H9 (cell line): ENCODE measurements at regions not wholly inside any gene's neighbourhood (a gene's known extent, or its start where the extent isn't known, plus 50 kb on each side); places are given as distances from the start of the nearest gene placed in this dataset.

Experiments used
- DNase-seq: peaks from one replicate; pipeline ENCODE4 v3.0.0-alpha.2; 2017
- H2AFZ ChIP-seq: one replicate; pipeline ENCODE4 v1.6.1; 2013; ENCODE audit warnings: mild to moderate bottlenecking, low read length, control low read depth, moderate library complexity
- H2AK5ac ChIP-seq: 2 replicates; pipeline ENCODE4 v1.6.1; 2013; ENCODE audit warnings: low read length, control low read depth, mixed read lengths; ENCODE audit not compliant: insufficient read length
- H2BK120ac ChIP-seq: one replicate; pipeline ENCODE4 v1.6.1; 2013; ENCODE audit warnings: low read depth, mild to moderate bottlenecking, low read length, control low read depth, inconsistent platforms; ENCODE audit not compliant: poor library complexity, severe bottlenecking
- H2BK12ac ChIP-seq: 2 replicates; pipeline ENCODE4 v1.6.1; 2013; ENCODE audit warnings: low read length, control low read depth, mixed read lengths, low read depth; ENCODE audit not compliant: insufficient read length
- H2BK15ac ChIP-seq: 2 replicates; pipeline ENCODE4 v1.6.1; 2013; ENCODE audit warnings: low read depth, low read length, control low read depth
- H2BK20ac ChIP-seq: one replicate; pipeline ENCODE4 v1.6.1; 2013; ENCODE audit warnings: low read depth, mild to moderate bottlenecking, low read length, control low read depth, inconsistent platforms; ENCODE audit not compliant: poor library complexity, severe bottlenecking
- H2BK5ac ChIP-seq: 2 replicates; pipeline ENCODE4 v1.6.1; 2013; ENCODE audit warnings: low read length, control low read depth, mixed read lengths; ENCODE audit not compliant: insufficient read length
- H3K14ac ChIP-seq: 2 replicates; pipeline ENCODE4 v1.6.1; 2013; ENCODE audit warnings: low read length, control low read depth; ENCODE audit not compliant: insufficient read depth
- H3K18ac ChIP-seq: 2 replicates; pipeline ENCODE4 v1.6.1; 2013; ENCODE audit warnings: low read depth, mild to moderate bottlenecking, mixed read lengths, low read length, control low read depth; ENCODE audit not compliant: insufficient read length
- H3K23ac ChIP-seq: 2 replicates; pipeline ENCODE4 v1.6.1; 2013; ENCODE audit warnings: low read length, control low read depth, mixed read lengths, low read depth; ENCODE audit not compliant: insufficient read length
- H3K23me2 ChIP-seq: 2 replicates; pipeline ENCODE4 v1.6.1; 2013; ENCODE audit warnings: low read depth, mild to moderate bottlenecking, mixed read lengths, low read length, control low read depth; ENCODE audit not compliant: insufficient read length, poor library complexity, severe bottlenecking
- H3K27ac ChIP-seq: 2 replicates; pipeline ENCODE4 v1.5.1; 2013; ENCODE audit warnings: low read length, control low read depth, mixed read lengths, low read depth; ENCODE audit not compliant: insufficient read length
- H3K27me3 ChIP-seq: 2 replicates; pipeline ENCODE4 v1.6.1; 2013; ENCODE audit warnings: low read length, control low read depth, inconsistent platforms; ENCODE audit not compliant: insufficient read depth
- H3K4ac ChIP-seq: 2 replicates; pipeline ENCODE4 v1.6.1; 2013; ENCODE audit warnings: low read depth, mild to moderate bottlenecking, control low read depth, inconsistent platforms, low read length, moderate library complexity
- H3K4me1 ChIP-seq: 2 replicates; pipeline ENCODE4 v1.6.1; 2013; ENCODE audit warnings: low read length, control low read depth, inconsistent platforms; ENCODE audit not compliant: insufficient read depth
- H3K4me2 ChIP-seq: 2 replicates; pipeline ENCODE4 v1.6.1; 2013; ENCODE audit warnings: low read length, control low read depth, mixed read lengths; ENCODE audit not compliant: insufficient read length, insufficient read depth
- H3K56ac ChIP-seq: 2 replicates; pipeline ENCODE4 v1.6.1; 2013; ENCODE audit warnings: low read depth, mild to moderate bottlenecking, mixed read lengths, low read length, control low read depth; ENCODE audit not compliant: insufficient read length
- H3K79me1 ChIP-seq: 2 replicates; pipeline ENCODE4 v1.6.1; 2013; ENCODE audit warnings: low read depth, mild to moderate bottlenecking, moderate library complexity, low read length, control low read depth, inconsistent platforms; ENCODE audit not compliant: insufficient read depth, poor library complexity, severe bottlenecking
- H3K79me2 ChIP-seq: 2 replicates; pipeline ENCODE4 v1.6.1; 2013; ENCODE audit warnings: low read length, control low read depth, inconsistent platforms; ENCODE audit not compliant: insufficient read depth
- H3K9ac ChIP-seq: 2 replicates; pipeline ENCODE4 v1.6.1; 2013; ENCODE audit warnings: low read length, control low read depth, mixed read lengths; ENCODE audit not compliant: insufficient read length; ENCODE audit errors: extremely low read depth
- H3K9me3 ChIP-seq: one replicate; pipeline ENCODE4 v1.6.1; 2013; ENCODE audit warnings: low read depth, low read length, inconsistent platforms; ENCODE audit not compliant: control insufficient read depth
- H3T11ph ChIP-seq: one replicate; pipeline ENCODE4 v1.6.1; 2013; ENCODE audit warnings: mild to moderate bottlenecking, low read length, control low read depth, inconsistent platforms
- H4K20me1 ChIP-seq: one replicate; pipeline ENCODE4 v1.6.1; 2013; ENCODE audit not compliant: control insufficient read depth, insufficient read length, insufficient read depth
- H4K5ac ChIP-seq: 2 replicates; pipeline ENCODE4 v1.6.1; 2013; ENCODE audit warnings: low read depth, mild to moderate bottlenecking, mixed read lengths, low read length, control low read depth; ENCODE audit not compliant: insufficient read length
- H4K8ac ChIP-seq: replicated peaks from 2 replicates; pipeline ENCODE4 v1.6.1; 2013; ENCODE audit warnings: low read length, control low read depth, mixed read lengths, low read depth; ENCODE audit not compliant: insufficient read length
- H4K91ac ChIP-seq: 2 replicates; pipeline ENCODE4 v1.6.1; 2013; ENCODE audit warnings: low read depth, mild to moderate bottlenecking, moderate library complexity, mixed read lengths, low read length, control low read depth; ENCODE audit not compliant: insufficient read length
- H3K27ac Mint-ChIP-seq, 3 experiments: 2 replicates in 2 of 3; 3 replicates in 1 of 3; pipeline ENCODE4 v1.8.0; 2020 to 2021; ENCODE audit warnings: mixed read lengths in 3 of 3, mild to moderate bottlenecking in 1 of 3, moderate library complexity in 1 of 3
- H3K27me3 Mint-ChIP-seq: 2 replicates; pipeline ENCODE4 v1.8.0; 2021; ENCODE audit warnings: low read depth, mild to moderate bottlenecking, moderate library complexity, mixed read lengths
- H3K36me3 Mint-ChIP-seq, 3 experiments: 2 replicates in 2 of 3; 3 replicates in 1 of 3; pipeline ENCODE4 v1.8.0; 2020 to 2021; ENCODE audit warnings: low read depth in 3 of 3, mixed read lengths in 3 of 3; ENCODE audit not compliant: insufficient read depth in 1 of 3
- H3K4me1 Mint-ChIP-seq, 2 experiments: 2 replicates each; pipeline ENCODE4 v1.8.0; 2020; ENCODE audit warnings: mixed read lengths in 2 of 2
- H3K4me3 Mint-ChIP-seq, 2 experiments: 2 replicates in 1 of 2; 3 replicates in 1 of 2; pipeline ENCODE4 v1.8.0; 2020 to 2021; ENCODE audit warnings: mild to moderate bottlenecking in 2 of 2, mixed read lengths in 2 of 2, moderate library complexity in 1 of 2
- H3K9me3 Mint-ChIP-seq, 2 experiments: 2 replicates in 1 of 2; 3 replicates in 1 of 2; pipeline ENCODE4 v1.8.0; 2020; ENCODE audit warnings: mild to moderate bottlenecking in 2 of 2, mixed read lengths in 2 of 2, moderate library complexity in 1 of 2
- TF ChIP-seq, protein P1 (sequence below): fragments of 200-600 bp; sonication (generic); conservative IDR thresholded peaks from 3 replicates; pipeline ENCODE4 v1.8.0; 2021; ENCODE audit warnings: antibody characterized with exemption, mild to moderate bottlenecking

DNA sequence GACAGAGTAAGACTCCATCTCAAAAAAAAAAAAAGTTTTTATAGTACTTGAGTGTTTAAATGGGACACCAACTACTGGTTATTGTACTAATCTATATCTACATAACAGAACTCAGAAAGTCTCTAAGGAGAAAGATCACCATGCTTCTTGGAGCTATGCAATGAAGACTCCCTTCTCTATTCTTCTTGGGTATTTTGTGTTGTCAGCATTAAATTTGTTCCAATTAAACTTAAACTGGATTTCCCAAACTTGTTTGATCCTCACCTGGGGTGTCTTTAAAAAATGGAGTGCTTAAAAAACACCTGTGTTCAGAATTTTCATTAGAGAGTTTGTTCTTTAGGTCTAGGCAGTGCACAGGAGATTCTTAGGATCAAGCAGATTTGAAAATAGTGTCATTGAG is 536.0 kb downstream of the GATA3 start:
- Histone ChIP-seq H2BK5ac (no peak overlapping the region), H3K56ac (no peak overlapping the region), H3K79me2 (no peaks in the 10 kb centered on the region), H3K27ac (no peak overlapping the region), H2AFZ (no peak overlapping the region), H3K23me2 (no peaks in the 10 kb centered on the region), H2BK20ac (no peak overlapping the region), H4K91ac (no peak overlapping the region), H3K4ac (no peak overlapping the region), H2BK120ac (no peak overlapping the region), H3K18ac (no peak overlapping the region), H3K79me1 (no peaks in the 10 kb centered on the region), H3T11ph (no peak overlapping the region), H3K4me1 (no peaks in the 10 kb centered on the region), H3K23ac (no peak overlapping the region), H3K27me3 (no peaks in the 10 kb centered on the region), H4K20me1 (no peaks in the 10 kb centered on the region), H3K14ac (no peak overlapping the region), H4K5ac (no peak overlapping the region), H3K9ac (no peak overlapping the region), H2BK12ac (no peak overlapping the region), H3K9me3 (no peaks in the 10 kb centered on the region), H2BK15ac (no peak overlapping the region), H4K8ac (no peak overlapping the region), H3K4me2 (no peak overlapping the region), H2AK5ac (no peak overlapping the region)
- Mint-ChIP-seq H3K36me3 (no peaks in the 10 kb centered on the region), H3K4me1 (peaks cover 3 to 4% of the 10 kb centered on the region in 2 experiments; a peak in 2 of 4 replicates), H3K4me3 (no peak overlapping the region), H3K27me3 (no peaks in the 10 kb centered on the region; the same call in 1 of the 2 replicates), H3K27ac (no peak overlapping the region), H3K9me3 (no peaks in the 10 kb centered on the region)
- no peak for DNase-seq
- TF ChIP-seq, protein P1, sequence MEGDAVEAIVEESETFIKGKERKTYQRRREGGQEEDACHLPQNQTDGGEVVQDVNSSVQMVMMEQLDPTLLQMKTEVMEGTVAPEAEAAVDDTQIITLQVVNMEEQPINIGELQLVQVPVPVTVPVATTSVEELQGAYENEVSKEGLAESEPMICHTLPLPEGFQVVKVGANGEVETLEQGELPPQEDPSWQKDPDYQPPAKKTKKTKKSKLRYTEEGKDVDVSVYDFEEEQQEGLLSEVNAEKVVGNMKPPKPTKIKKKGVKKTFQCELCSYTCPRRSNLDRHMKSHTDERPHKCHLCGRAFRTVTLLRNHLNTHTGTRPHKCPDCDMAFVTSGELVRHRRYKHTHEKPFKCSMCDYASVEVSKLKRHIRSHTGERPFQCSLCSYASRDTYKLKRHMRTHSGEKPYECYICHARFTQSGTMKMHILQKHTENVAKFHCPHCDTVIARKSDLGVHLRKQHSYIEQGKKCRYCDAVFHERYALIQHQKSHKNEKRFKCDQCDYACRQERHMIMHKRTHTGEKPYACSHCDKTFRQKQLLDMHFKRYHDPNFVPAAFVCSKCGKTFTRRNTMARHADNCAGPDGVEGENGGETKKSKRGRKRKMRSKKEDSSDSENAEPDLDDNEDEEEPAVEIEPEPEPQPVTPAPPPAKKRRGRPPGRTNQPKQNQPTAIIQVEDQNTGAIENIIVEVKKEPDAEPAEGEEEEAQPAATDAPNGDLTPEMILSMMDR = no peak
